Stimulated activated CD4-positive, alpha-beta T cell treated with anti-CD3 and anti-CD28 coated beads, TNF-alpha, amount 100 ng/mL, for 4 hours (primary cell): ENCODE measurements at regions not wholly inside any gene's neighbourhood (a gene's known extent, or its start where the extent isn't known, plus 50 kb on each side); places are given as distances from the start of the nearest gene placed in this dataset.

Source experiments
- DNase-seq, 3 experiments: peaks; one replicate each; pipeline ENCODE4 v3.0.0-alpha.2; 2020; ENCODE audit warnings: low read depth in 3 of 3

DNA sequence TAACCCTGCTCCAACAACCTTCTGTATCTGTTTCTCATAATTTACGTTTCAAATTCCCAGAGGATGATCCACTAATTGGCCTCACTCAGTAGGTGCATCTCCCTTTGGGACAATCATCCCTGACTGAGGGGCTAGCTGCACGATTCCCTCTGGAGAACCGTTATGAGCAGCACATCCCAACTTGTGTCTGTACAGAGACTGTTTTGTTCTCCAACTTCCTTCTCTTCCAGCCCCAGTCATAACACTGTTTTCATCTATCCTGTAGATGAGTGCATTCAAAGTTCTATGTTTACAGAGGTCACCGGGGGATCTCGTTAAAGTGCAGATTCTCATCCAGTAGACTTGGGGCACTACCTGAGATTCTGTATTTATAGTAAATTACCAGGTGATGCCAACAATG lies 187.2 kb downstream of the REEP3 start:
- no peak for DNase-seq

DNA sequence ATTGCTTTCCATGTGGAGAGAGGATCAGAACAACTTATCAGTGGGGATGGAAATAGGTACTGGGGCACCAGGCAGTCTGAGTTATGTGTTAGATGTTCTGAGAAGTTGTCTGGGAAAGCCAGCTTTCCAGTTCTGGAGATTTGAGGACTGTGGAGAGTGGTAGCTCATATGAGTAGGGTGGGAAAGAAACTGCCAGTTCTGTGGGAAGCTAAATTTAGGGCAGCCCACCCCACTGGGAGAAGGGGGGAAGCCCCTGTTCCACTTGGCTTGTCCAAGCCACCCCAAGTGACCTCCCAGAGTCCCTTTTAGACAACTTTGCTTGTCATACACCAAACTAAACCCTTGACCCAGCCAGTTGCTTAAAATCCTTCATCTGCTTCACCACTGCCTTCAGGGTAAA lies 189.5 kb downstream of the REEP3 start:
- DNase-seq: no peak

DNA sequence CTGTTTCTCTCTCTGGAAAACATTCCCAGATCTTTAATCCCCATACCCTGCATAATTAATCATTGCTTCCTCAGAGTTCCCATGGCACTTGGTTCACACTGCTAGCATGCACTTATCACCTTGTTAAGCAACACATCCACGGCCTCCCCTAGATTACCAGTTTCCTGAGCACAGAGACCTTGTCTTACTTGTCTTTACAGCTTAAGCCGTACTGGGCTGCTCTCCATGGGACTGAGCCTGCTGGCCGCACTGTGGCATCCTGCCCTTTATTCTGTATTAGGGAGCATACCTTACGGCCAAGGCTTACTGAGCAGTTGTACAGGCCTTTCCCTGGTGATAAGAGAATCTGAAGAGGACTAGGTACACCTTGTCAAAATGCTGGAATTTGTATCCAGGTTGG lies 190.2 kb downstream of the REEP3 start:
- DNase-seq: no peak

DNA sequence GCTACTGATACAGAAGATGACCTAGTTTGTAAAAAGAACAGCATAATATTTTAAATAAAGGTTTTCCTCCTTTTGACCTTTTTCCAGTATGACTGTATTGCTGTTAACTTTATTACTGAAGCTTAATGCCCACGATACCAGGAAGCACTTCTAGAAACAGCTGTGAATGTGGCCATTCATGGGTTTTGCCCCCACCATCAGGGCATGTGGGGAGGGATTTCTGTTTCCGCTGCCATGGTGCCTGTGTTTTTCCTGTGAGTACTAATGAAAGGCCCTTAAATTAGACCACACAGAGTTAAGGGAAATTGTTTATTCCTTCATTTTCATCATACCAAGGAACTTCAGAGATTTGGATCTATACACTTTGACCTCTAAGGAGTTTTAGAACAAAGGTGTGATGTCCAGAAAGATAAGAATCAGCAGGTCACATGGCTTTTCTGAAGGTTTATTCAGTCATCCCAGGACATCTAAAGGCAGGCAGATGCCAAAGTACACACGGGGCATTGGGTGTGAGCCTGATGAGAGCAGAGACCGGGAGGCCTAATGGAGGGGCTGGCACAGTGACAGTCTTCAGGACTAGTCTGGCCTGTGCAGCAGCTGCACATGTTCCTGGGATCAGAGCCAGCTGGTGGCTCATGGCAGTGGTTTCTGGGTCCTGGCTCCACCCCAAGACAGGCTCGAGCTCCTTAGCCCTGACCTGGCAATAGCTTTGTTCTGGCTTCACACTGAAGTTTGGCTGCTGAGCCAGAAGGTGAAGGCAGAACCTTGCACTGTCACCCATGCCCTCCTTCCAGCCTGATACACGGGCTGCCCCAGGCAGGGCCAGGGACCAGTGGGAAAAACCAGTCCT lies 190.9 kb downstream of the REEP3 start:
- no peak for DNase-seq

DNA sequence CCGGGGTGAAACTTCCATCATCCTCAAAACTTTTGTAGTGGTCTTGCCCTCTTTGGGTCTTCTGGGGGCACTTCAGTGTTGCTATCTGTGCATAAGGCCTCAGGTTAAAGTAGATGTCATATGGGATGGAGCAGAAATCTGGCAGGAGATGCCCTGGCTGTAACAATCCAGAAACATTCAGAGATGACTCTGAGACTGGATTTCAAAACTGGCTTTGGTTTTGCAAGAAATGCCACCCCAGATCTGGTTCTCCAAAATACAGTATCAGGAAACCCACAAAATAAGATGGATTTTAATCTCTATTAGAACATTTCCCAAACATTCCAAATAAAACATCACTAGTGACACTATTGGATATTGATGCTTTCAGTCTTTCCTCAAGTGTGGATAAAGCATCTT lies 191.5 kb downstream of the REEP3 start:
- no peak for DNase-seq

DNA sequence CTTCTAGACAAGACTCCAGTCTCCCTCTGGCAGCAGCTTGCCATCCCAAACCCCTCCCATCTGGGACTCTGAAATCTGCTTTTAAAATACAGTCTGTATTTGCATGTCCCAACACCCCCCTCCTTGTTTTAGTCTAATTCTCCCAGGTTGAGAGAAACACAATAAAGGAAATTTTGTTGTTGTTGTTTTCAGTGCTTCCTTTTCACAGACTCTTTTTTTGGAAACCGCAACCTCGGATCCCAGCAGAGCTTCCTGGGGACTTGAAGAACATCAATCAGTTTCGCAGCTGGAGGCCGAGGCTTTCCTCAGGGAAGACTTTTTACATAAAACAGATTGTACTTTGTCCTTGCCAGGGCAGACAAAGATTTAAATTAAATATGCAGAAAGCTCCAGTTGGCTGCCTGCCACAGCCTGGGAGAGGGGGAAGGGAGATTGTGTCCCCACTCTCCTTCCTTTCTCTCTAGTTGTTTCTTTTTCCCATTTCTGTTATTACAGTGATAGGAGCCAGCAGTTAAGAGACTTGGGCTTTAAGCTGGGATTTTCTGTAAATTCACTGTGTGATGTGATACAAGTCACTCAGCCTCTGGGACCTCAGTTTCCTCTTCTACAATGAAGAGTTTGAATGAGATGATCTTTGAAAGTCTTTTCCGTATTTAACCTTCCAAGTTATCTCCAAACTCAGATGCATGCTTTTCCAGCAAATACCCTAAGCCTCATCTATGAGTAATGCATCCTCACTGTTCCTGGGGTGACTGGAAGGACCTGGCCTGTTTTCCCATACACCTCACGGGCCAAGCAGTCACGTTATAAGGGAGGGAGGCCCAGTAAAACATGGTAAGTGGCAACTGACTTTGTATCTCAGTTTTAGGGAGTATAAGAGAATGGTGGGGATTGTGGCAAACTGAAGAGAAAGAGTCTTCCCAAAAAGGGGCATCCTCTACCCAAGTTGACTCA lies 192.3 kb downstream of the REEP3 start:
- DNase-seq: no peak

DNA sequence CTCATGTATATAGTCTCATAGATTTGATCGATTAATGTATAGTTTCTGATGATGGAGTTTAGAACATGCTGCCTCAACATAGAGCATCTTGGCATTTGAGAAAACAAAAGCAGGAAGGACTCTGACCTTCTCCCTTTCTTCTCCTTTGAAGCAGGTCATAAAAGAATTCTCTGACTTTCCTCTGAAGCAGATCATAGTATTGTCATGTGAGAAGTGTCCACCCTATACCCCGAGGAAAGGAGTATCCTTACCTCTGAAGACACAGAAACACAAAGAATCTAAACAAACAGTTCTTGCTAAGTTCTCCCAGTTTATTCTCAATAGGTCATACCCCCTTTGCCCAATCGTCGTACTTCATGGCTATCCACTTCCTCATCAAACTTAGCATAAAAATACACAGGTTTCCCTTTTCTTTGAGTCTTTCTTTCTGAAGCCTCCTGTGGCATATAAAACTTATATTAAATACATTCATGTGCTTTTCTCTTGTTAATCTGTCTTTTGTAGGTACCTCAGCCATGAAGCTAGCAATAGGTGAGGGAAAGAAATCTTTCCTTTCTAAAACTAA lies 194.9 kb downstream of the REEP3 start:
- DNase-seq: no peak

DNA sequence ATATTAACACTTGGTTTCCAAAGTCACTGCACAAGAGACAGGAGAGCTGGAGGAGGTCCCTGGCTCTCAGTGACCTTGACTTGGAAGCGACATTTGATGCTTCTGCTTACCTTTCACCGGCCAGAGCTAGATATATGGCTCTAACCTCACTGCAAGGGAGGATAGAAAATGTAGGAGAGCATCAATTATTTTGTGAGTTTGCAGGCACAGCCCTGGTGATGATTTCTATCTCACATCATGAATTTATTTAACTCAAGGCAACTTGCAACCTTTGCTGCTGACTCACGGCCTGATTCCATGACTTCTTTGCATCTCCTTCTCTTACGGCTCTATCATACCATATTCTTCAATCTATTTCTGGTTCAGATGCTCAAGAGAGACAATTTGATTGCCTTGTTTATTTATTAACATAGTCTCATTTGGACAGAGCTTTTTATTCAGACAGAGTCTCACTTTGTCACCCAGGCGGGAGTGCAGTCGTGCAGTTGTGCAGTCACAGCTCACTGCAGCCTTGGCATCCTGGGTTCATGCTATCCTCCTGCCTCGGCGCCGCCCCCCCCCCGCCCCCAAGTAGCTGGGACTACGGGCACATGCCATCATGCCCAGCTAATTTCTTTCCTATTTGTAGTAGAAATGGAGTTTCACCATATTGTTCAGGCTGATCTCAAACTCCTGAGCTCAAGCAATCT lies 196.0 kb downstream of the REEP3 start:
- no peak for DNase-seq

DNA sequence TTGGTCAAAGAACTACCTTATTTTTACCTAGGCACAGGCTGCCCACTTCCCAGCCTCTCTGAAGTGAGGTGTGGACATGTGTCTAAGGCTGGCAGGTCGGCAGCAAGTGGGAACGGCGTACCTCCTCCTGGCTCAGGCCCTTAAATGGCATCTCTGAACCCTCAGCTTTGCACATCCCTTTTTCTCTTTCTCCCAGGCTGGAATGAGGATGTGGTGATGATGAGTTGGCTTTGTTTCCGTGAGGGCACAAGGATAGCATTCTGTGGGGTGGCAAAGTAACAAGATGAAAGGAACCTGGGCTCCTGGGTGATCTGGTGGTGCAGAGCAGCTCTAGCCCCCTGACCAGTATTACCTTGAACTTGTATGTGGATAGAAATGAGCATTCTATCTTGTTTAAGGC lies 196.8 kb downstream of the REEP3 start:
- no peak for DNase-seq

DNA sequence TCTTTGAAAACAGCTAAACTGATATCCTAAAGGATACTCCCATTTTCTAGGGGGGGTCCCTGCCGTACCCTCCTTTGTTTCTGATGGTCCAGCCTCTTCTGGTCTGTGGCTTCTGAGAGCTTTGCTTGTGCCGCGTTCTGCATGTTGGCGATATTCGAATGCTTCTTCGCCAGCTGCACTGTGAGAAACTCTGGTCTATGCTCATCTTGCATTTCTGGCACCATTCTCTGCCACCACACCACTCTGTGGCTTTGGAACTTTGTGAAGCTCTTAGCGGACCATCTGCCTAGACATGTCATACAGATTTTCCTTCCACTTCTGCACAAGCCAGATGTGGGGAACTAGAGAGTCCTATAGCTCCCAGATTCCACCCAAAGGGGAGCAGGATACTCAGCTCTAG lies 197.2 kb downstream of the REEP3 start:
- DNase-seq: no peak

DNA sequence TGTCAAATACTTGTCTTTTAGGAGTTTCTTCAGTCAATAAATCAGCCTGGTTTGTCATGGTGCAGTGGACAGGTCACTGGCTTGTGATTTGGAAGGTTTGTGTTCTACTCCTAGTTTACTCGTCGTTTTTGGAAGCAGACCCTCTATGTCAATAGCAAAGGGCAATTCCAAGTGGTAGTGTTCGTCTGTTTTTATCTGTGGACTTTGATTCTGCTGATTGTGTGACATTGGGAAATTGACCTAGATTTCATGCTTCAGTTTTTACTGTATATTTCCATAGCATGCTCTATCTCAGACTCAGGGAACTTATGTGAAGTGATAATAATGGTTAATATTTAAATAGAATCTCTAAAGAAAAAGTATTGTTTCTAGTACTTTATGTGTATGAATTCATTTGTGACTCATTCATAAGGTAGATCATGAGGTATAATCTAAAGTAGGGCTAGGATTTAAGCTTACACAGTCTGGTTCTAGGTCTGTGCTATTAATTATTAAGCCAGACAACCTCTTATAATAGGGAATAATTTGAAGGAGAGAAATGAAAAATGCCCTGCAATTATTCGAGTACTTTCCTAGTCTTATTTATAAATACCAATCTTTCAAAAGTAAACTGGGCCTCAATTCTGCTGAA lies 198.1 kb downstream of the REEP3 start:
- no peak for DNase-seq

DNA sequence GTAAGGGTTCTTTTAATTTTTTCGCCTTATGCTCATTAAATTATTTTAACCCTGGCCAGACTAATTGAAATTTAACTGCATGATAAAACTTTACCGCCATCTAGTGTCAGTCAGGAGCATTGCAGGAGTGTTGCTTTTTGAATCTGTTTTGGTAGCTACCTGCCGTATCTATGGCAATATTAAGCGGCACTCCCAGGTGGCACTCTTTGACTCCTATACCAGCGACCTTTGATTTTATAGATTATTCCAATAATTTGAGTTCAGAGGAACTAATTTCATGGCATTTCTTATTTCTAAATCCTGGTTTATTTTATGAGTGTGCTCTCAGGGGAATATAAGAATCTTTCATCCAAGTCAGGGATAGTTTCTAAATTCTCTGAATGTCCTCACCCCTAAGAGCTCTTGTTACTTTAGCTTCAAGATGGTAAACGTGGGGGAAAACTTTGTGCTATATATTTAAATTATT lies 198.9 kb downstream of the REEP3 start:
- peak in 2 of 3 experiments; percentile 11 to 41 for DNase-seq

DNA sequence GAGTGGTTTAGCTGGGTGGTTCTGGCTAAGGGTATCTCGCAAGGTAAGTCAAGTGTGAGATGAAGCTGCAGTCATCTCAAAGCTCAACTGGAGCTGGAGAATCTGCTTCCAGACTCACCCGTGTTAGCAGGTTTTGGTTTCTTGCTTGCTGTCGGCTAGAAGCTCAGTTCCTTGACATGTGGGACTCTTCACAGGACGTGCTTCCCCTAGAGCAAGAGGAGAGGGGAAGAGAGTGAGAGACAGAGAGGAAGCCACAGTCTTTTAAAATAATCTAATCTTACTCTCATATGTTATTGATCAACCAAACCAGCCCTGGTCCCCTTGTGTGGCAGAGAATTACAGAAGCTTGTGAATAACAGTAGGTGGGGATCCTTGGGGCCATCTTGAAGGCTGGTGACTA lies 199.5 kb downstream of the REEP3 start:
- no peak for DNase-seq

DNA sequence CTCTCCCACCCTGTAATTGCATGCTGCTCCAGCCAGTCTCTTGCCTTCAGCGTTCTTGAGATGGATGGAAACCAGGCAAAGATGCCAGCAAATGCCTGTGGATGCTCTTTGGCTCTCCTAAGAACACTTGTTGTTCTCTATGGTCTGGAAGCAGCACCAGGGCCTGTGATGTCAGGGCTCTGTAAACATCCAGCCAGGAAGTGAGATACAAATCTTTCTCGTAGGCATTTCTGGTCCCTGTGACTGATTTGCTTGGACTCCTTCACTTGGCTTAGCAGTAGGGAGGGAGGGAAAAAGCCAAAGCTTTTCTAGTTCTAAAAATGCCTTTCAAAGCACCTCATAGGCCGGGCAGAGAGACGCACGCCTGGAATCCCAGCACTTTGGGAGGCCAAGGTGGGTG lies 201.3 kb downstream of the REEP3 start:
- no peak for DNase-seq

DNA sequence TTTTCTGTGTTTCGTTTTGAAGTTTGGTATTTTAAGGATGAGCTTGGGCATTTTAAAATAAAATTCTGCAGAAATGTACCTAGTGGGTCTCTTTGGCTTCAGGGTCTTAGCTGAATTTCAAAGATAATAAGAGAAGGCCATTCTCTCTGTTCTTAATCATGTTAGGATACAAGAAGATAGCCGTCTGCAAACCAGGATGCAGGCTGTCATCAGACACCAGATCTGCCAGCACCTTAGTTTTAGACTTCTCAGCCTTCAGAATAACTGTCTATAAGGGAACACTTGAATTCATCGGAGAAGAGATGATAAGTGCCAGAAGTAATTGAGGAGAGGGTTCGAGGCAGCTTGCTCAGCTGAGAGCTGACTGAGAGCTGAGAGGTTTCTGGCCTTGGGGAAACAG lies 202.1 kb downstream of the REEP3 start:
- DNase-seq: no peak

DNA sequence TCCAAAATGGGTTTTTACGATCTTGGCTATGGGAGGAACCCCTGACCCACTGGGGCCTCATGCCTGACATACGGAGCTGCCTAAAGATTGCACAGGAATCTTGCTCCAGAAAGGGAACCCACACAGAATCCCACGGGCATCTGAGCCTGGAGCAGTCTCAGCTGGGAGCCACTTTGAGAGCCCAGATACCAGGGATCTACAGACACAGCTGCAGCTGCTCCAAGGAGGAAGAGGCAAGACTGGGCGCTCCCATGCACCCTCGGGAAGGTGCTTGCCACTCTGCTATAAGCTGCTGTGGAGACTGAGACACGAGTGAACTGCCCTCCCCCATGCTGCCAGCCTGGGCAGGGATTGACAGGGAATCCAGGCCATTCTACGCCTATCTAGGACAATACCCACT lies 202.5 kb downstream of the REEP3 start:
- DNase-seq: no peak

DNA sequence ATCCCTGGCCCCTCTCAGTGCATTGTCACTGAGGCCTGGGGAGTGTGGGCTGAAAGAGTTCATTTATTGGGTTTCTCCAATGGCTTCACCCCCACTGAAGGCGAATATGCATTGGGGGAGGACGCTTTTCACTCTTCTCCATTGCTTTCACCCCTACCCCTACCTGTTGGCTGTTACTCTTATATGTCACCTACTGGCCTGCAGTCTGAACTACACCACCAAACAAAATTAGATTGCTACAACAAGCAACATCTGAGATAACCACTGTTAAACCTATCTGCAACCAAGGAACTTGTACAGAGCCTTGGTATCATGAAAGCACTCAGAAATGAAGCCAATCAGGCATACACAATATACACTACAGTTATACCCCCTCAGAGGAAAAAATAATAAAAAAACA lies 203.7 kb downstream of the REEP3 start:
- DNase-seq: no peak

DNA sequence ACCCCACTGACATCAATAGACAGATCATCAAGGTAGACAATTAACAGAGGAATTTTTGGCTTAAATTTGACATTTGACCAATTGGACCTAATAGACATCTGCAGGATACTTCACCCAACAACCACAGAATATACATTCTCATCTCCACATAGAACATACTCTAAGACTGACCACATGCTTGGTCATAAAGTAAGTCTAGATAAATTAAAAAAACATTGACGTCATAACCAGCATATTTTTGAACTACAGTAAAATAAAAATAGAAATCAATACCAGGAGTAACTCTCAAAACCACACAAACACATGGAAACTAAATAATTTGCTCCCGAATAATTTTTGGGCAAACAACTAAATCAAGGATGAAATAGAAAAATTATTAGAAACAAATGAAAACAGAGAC lies 205.7 kb downstream of the REEP3 start:
- no peak for DNase-seq

DNA sequence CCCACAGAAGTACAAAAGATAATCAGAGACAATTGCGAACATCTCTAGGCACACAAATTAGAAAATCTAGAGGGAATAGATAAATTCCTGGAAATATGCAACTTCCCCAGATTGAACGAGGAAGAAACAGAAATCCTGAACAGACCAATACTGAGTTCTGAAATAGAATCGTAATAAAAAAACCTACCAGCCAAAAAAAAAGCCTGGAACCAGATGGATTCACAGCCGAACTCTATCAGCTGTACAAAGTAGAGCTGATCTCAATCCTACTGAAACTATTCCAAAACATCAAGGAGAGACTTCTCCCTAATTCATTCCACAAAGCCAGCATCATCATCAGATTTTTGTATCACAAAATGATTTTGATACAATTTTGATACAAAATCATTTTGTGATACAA lies 206.4 kb downstream of the REEP3 start:
- no peak for DNase-seq

DNA sequence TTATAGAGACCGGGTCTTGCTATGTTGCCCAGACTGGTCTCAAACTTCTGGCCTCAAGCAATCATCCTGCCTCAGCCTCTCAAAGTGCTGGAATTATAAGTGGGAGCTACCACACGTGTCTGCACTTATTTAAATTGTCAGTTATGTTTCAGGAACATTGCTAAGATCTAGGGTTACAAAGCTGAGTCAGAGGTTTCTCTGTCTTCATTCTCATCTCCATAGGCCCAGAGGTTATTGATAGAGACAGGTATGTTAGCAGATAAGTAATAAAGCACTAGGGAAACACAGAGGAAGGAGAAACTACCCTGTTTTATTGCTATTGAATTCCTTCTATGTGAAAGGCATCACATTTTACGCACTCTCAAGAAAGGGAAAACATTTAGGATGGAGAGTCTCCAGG lies 214.1 kb downstream of the REEP3 start:
- no peak for DNase-seq

DNA sequence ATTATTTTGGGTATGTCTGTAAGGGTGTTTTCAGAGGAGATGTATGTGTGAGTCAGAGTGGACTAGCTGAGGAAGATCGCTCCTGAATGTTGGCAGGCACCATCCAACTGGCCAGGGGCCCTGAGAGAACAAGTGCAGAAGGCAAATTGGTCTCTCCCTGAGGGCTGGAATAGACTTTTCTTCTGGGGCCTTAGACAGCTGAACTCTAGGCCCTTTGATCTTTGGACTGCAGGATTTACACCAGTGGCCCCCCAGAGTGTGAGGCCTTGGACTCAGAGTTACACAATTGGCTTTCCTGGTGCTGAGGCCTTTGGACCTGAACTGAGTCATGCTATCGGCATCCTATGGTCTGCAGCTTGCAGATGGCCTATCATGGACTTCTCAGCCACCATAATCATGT lies 217.2 kb downstream of the REEP3 start:
- no peak for DNase-seq
